H9 (cell line): ENCODE measurements at regions not wholly inside any gene's neighbourhood (a gene's known extent, or its start where the extent isn't known, plus 50 kb on each side); places are given as distances from the start of the nearest gene placed in this dataset.

Experiments
- DNase-seq: peaks from one replicate; pipeline ENCODE4 v3.0.0-alpha.2; 2017
- H2AFZ ChIP-seq: one replicate; pipeline ENCODE4 v1.6.1; 2013; ENCODE audit warnings: mild to moderate bottlenecking, low read length, control low read depth, moderate library complexity
- H2AK5ac ChIP-seq: 2 replicates; pipeline ENCODE4 v1.6.1; 2013; ENCODE audit warnings: low read length, control low read depth, mixed read lengths; ENCODE audit not compliant: insufficient read length
- H2BK120ac ChIP-seq: one replicate; pipeline ENCODE4 v1.6.1; 2013; ENCODE audit warnings: low read depth, mild to moderate bottlenecking, low read length, control low read depth, inconsistent platforms; ENCODE audit not compliant: poor library complexity, severe bottlenecking
- H2BK12ac ChIP-seq: 2 replicates; pipeline ENCODE4 v1.6.1; 2013; ENCODE audit warnings: low read length, control low read depth, mixed read lengths, low read depth; ENCODE audit not compliant: insufficient read length
- H2BK15ac ChIP-seq: 2 replicates; pipeline ENCODE4 v1.6.1; 2013; ENCODE audit warnings: low read depth, low read length, control low read depth
- H2BK20ac ChIP-seq: one replicate; pipeline ENCODE4 v1.6.1; 2013; ENCODE audit warnings: low read depth, mild to moderate bottlenecking, low read length, control low read depth, inconsistent platforms; ENCODE audit not compliant: poor library complexity, severe bottlenecking
- H2BK5ac ChIP-seq: 2 replicates; pipeline ENCODE4 v1.6.1; 2013; ENCODE audit warnings: low read length, control low read depth, mixed read lengths; ENCODE audit not compliant: insufficient read length
- H3K14ac ChIP-seq: 2 replicates; pipeline ENCODE4 v1.6.1; 2013; ENCODE audit warnings: low read length, control low read depth; ENCODE audit not compliant: insufficient read depth
- H3K18ac ChIP-seq: 2 replicates; pipeline ENCODE4 v1.6.1; 2013; ENCODE audit warnings: low read depth, mild to moderate bottlenecking, mixed read lengths, low read length, control low read depth; ENCODE audit not compliant: insufficient read length
- H3K23ac ChIP-seq: 2 replicates; pipeline ENCODE4 v1.6.1; 2013; ENCODE audit warnings: low read length, control low read depth, mixed read lengths, low read depth; ENCODE audit not compliant: insufficient read length
- H3K23me2 ChIP-seq: 2 replicates; pipeline ENCODE4 v1.6.1; 2013; ENCODE audit warnings: low read depth, mild to moderate bottlenecking, mixed read lengths, low read length, control low read depth; ENCODE audit not compliant: insufficient read length, poor library complexity, severe bottlenecking
- H3K27ac ChIP-seq: 2 replicates; pipeline ENCODE4 v1.5.1; 2013; ENCODE audit warnings: low read length, control low read depth, mixed read lengths, low read depth; ENCODE audit not compliant: insufficient read length
- H3K27me3 ChIP-seq: 2 replicates; pipeline ENCODE4 v1.6.1; 2013; ENCODE audit warnings: low read length, control low read depth, inconsistent platforms; ENCODE audit not compliant: insufficient read depth
- H3K4ac ChIP-seq: 2 replicates; pipeline ENCODE4 v1.6.1; 2013; ENCODE audit warnings: low read depth, mild to moderate bottlenecking, control low read depth, inconsistent platforms, low read length, moderate library complexity
- H3K4me1 ChIP-seq: 2 replicates; pipeline ENCODE4 v1.6.1; 2013; ENCODE audit warnings: low read length, control low read depth, inconsistent platforms; ENCODE audit not compliant: insufficient read depth
- H3K4me2 ChIP-seq: 2 replicates; pipeline ENCODE4 v1.6.1; 2013; ENCODE audit warnings: low read length, control low read depth, mixed read lengths; ENCODE audit not compliant: insufficient read length, insufficient read depth
- H3K56ac ChIP-seq: 2 replicates; pipeline ENCODE4 v1.6.1; 2013; ENCODE audit warnings: low read depth, mild to moderate bottlenecking, mixed read lengths, low read length, control low read depth; ENCODE audit not compliant: insufficient read length
- H3K79me1 ChIP-seq: 2 replicates; pipeline ENCODE4 v1.6.1; 2013; ENCODE audit warnings: low read depth, mild to moderate bottlenecking, moderate library complexity, low read length, control low read depth, inconsistent platforms; ENCODE audit not compliant: insufficient read depth, poor library complexity, severe bottlenecking
- H3K79me2 ChIP-seq: 2 replicates; pipeline ENCODE4 v1.6.1; 2013; ENCODE audit warnings: low read length, control low read depth, inconsistent platforms; ENCODE audit not compliant: insufficient read depth
- H3K9ac ChIP-seq: 2 replicates; pipeline ENCODE4 v1.6.1; 2013; ENCODE audit warnings: low read length, control low read depth, mixed read lengths; ENCODE audit not compliant: insufficient read length; ENCODE audit errors: extremely low read depth
- H3K9me3 ChIP-seq: one replicate; pipeline ENCODE4 v1.6.1; 2013; ENCODE audit warnings: low read depth, low read length, inconsistent platforms; ENCODE audit not compliant: control insufficient read depth
- H3T11ph ChIP-seq: one replicate; pipeline ENCODE4 v1.6.1; 2013; ENCODE audit warnings: mild to moderate bottlenecking, low read length, control low read depth, inconsistent platforms
- H4K20me1 ChIP-seq: one replicate; pipeline ENCODE4 v1.6.1; 2013; ENCODE audit not compliant: control insufficient read depth, insufficient read length, insufficient read depth
- H4K5ac ChIP-seq: 2 replicates; pipeline ENCODE4 v1.6.1; 2013; ENCODE audit warnings: low read depth, mild to moderate bottlenecking, mixed read lengths, low read length, control low read depth; ENCODE audit not compliant: insufficient read length
- H4K8ac ChIP-seq: replicated peaks from 2 replicates; pipeline ENCODE4 v1.6.1; 2013; ENCODE audit warnings: low read length, control low read depth, mixed read lengths, low read depth; ENCODE audit not compliant: insufficient read length
- H4K91ac ChIP-seq: 2 replicates; pipeline ENCODE4 v1.6.1; 2013; ENCODE audit warnings: low read depth, mild to moderate bottlenecking, moderate library complexity, mixed read lengths, low read length, control low read depth; ENCODE audit not compliant: insufficient read length
- H3K27ac Mint-ChIP-seq, 3 experiments: 2 replicates in 2 of 3; 3 replicates in 1 of 3; pipeline ENCODE4 v1.8.0; 2020 to 2021; ENCODE audit warnings: mixed read lengths in 3 of 3, mild to moderate bottlenecking in 1 of 3, moderate library complexity in 1 of 3
- H3K27me3 Mint-ChIP-seq: 2 replicates; pipeline ENCODE4 v1.8.0; 2021; ENCODE audit warnings: low read depth, mild to moderate bottlenecking, moderate library complexity, mixed read lengths
- H3K36me3 Mint-ChIP-seq, 3 experiments: 2 replicates in 2 of 3; 3 replicates in 1 of 3; pipeline ENCODE4 v1.8.0; 2020 to 2021; ENCODE audit warnings: low read depth in 3 of 3, mixed read lengths in 3 of 3; ENCODE audit not compliant: insufficient read depth in 1 of 3
- H3K4me1 Mint-ChIP-seq, 2 experiments: 2 replicates each; pipeline ENCODE4 v1.8.0; 2020; ENCODE audit warnings: mixed read lengths in 2 of 2
- H3K4me3 Mint-ChIP-seq, 2 experiments: 2 replicates in 1 of 2; 3 replicates in 1 of 2; pipeline ENCODE4 v1.8.0; 2020 to 2021; ENCODE audit warnings: mild to moderate bottlenecking in 2 of 2, mixed read lengths in 2 of 2, moderate library complexity in 1 of 2
- H3K9me3 Mint-ChIP-seq, 2 experiments: 2 replicates in 1 of 2; 3 replicates in 1 of 2; pipeline ENCODE4 v1.8.0; 2020; ENCODE audit warnings: mild to moderate bottlenecking in 2 of 2, mixed read lengths in 2 of 2, moderate library complexity in 1 of 2
- WGBS: extraction: QIAGEN DNeasy Blood & Tissue Kit; methylation state at CpG from one replicate; pipeline ENCODE4 v1.1.7; 2013; ENCODE audit warnings: missing lambda C conversion rate, low lambda C conversion rate, mixed read lengths; ENCODE audit not compliant: insufficient read length; ENCODE audit errors: extremely low coverage; 5-methylcytosine and 5-hydroxymethylcytosine counted together
- TF ChIP-seq, protein P1 (sequence below): fragments of 200-600 bp; sonication (generic); conservative IDR thresholded peaks from 3 replicates; pipeline ENCODE4 v1.8.0; 2021; ENCODE audit warnings: antibody characterized with exemption, mild to moderate bottlenecking

DNA sequence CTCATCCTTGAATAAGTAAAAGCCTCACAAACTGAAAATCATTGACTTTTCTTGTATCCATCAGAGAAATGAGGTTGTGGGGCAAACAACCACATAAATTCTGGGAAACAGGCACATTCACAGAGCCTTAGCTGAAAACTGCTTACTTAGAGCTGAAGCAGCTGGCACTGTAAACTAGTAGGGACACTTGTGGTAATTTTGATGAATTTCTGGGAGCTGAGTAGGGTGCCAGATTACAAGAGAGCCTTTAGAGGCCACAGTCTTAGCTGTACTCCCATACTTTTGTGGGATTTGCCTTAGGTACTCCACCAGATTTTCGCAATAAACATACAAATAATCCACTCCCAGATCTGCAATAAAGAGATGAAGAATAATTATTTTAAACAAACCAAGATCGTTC, 315.2 kb downstream of the TMX3 start:
- H3K79me2 ChIP-seq = no peaks in the 10 kb centered on the region
- Mint-ChIP-seq H3K4me1 (no peaks in the 10 kb centered on the region), H3K36me3 (no peaks in the 10 kb centered on the region; a peak in 1 of 7 replicates), H3K4me3 (no peak overlapping the region), H3K27ac (no peak overlapping the region), H3K9me3 (no peaks in the 10 kb centered on the region; a peak in 1 of 5 replicates), H3K27me3 (no peaks in the 10 kb centered on the region)
- no peak overlapping the region for H3K9ac ChIP-seq
- H2BK20ac ChIP-seq = no peak overlapping the region
- no peak overlapping the region for H3K23ac ChIP-seq
- H3K4me1 ChIP-seq = no peaks in the 10 kb centered on the region
- H2AFZ ChIP-seq = no peak overlapping the region
- no CpG with 5 or more reads among the region's 2 CpGs for WGBS
- H2AK5ac ChIP-seq = no peak overlapping the region
- no peak overlapping the region for H3K14ac ChIP-seq
- H3K9me3 ChIP-seq = no peaks in the 10 kb centered on the region
- no peak overlapping the region for H2BK120ac ChIP-seq
- TF ChIP-seq, protein P1, sequence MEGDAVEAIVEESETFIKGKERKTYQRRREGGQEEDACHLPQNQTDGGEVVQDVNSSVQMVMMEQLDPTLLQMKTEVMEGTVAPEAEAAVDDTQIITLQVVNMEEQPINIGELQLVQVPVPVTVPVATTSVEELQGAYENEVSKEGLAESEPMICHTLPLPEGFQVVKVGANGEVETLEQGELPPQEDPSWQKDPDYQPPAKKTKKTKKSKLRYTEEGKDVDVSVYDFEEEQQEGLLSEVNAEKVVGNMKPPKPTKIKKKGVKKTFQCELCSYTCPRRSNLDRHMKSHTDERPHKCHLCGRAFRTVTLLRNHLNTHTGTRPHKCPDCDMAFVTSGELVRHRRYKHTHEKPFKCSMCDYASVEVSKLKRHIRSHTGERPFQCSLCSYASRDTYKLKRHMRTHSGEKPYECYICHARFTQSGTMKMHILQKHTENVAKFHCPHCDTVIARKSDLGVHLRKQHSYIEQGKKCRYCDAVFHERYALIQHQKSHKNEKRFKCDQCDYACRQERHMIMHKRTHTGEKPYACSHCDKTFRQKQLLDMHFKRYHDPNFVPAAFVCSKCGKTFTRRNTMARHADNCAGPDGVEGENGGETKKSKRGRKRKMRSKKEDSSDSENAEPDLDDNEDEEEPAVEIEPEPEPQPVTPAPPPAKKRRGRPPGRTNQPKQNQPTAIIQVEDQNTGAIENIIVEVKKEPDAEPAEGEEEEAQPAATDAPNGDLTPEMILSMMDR = no peak
- no peak for DNase-seq
- H3K56ac ChIP-seq = no peak overlapping the region
- no peak overlapping the region for H3T11ph ChIP-seq
- no peak overlapping the region for H4K91ac ChIP-seq
- H3K27ac ChIP-seq = no peak overlapping the region
- H3K79me1 ChIP-seq = no peaks in the 10 kb centered on the region
- no peak overlapping the region for H3K18ac ChIP-seq
- H4K8ac ChIP-seq = no peak overlapping the region
- no peak overlapping the region for H2BK15ac ChIP-seq
- no peak overlapping the region for H4K5ac ChIP-seq
- H3K23me2 ChIP-seq = no peaks in the 10 kb centered on the region
- no peaks in the 10 kb centered on the region for H4K20me1 ChIP-seq
- H3K27me3 ChIP-seq = no peaks in the 10 kb centered on the region
- H3K4me2 ChIP-seq = no peak overlapping the region
- H2BK12ac ChIP-seq = no peak overlapping the region
- H2BK5ac ChIP-seq = no peak overlapping the region
- no peak overlapping the region for H3K4ac ChIP-seq
